Erythroblast (primary cell): ENCODE measurements at regions not wholly inside any gene's neighbourhood (a gene's known extent, or its start where the extent isn't known, plus 50 kb on each side); places are given as distances from the start of the nearest gene placed in this dataset.

Experiments used
- GATA1 ChIP-seq: IDR thresholded peaks from 2 replicates; pipeline ENCODE4 v1.6.1; 2011; ENCODE audit warnings: low read depth, mild to moderate bottlenecking, control low read depth, low read length, moderate library complexity
- POLR2A ChIP-seq: IDR thresholded peaks from 2 replicates; pipeline ENCODE4 v1.6.1; 2011; ENCODE audit warnings: mild to moderate bottlenecking, low read length

- no peak for TF ChIP-seq POLR2A
- TF ChIP-seq GATA1 = no peak
Measured at GRCh38 chr17:6352801-6353560, 81.9 kb downstream of the AIPL1 start.
